ENCODE measurements at regions not wholly inside any gene's neighbourhood (a gene's known extent, or its start where the extent isn't known, plus 50 kb on each side); places are given as distances from the start of the nearest gene placed in this dataset.

- Histone ChIP-seq H3K9me3 (no peaks in the 10 kb centered on the region), H3K4me3 (ENCODE audit: low read depth in 1 of 2, low read length in 1 of 2) (no peak overlapping the region), H3K4me1 (ENCODE audit: control insufficient read depth in 1 of 2, insufficient read depth in 1 of 2, low read depth in 1 of 2, low read length in 1 of 2) (no peaks in the 10 kb centered on the region), H3K27ac (no peak overlapping the region), H3K36me3 (no peaks in the 10 kb centered on the region), H3K27me3 (no peaks in the 10 kb centered on the region)
- no peak for TF ChIP-seq CTCF (IDR thresholded peaks at IDR 0.05)
These were observed 896.4 kb downstream of the TRIML1 start for GRCh38 chr4:189035654-189036053.

- Histone ChIP-seq H3K27ac (no peak overlapping the region), H3K4me3 (ENCODE audit: low read depth in 1 of 2, low read length in 1 of 2) (no peak overlapping the region), H3K27me3 (no peaks in the 10 kb centered on the region), H3K9me3 (no peaks in the 10 kb centered on the region), H3K4me1 (ENCODE audit: control insufficient read depth in 1 of 2, insufficient read depth in 1 of 2, low read depth in 1 of 2, low read length in 1 of 2) (no peaks in the 10 kb centered on the region), H3K36me3 (no peaks in the 10 kb centered on the region)
- TF ChIP-seq CTCF (IDR thresholded peaks at IDR 0.05): no peak
These were observed 897.7 kb downstream of the TRIML1 start for GRCh38 chr4:189036906-189037305.

- TF ChIP-seq CTCF (IDR thresholded peaks at IDR 0.05): no peak
These were observed 894.0 kb upstream of the FRG1 start for GRCh38 chr4:189046642-189047041.

GRCh38 chr4:189048119-189048518 is 892.6 kb upstream of the FRG1 start:
- no peaks in the 10 kb centered on the region for H3K4me1 ChIP-seq (ENCODE audit: control insufficient read depth in 1 of 2, insufficient read depth in 1 of 2, low read depth in 1 of 2, low read length in 1 of 2)
- H3K27me3 ChIP-seq: no peaks in the 10 kb centered on the region
- TF ChIP-seq CTCF (IDR thresholded peaks at IDR 0.05): no peak
- H3K9me3 ChIP-seq: no peaks in the 10 kb centered on the region
- no peaks in the 10 kb centered on the region for H3K36me3 ChIP-seq
- H3K27ac ChIP-seq: no peak overlapping the region
- no peak overlapping the region for H3K4me3 ChIP-seq (ENCODE audit: low read depth in 1 of 2, low read length in 1 of 2)

More at GRCh38 chr4:189046642-189047041, 894.0 kb upstream of the FRG1 start:
- H3K4me1 ChIP-seq (ENCODE audit: control insufficient read depth in 1 of 2, insufficient read depth in 1 of 2, low read depth in 1 of 2, low read length in 1 of 2): no peaks in the 10 kb centered on the region
- no peak overlapping the region for H3K4me3 ChIP-seq (ENCODE audit: low read depth in 1 of 2, low read length in 1 of 2)
- no peaks in the 10 kb centered on the region for H3K9me3 ChIP-seq
- no peaks in the 10 kb centered on the region for H3K27me3 ChIP-seq
- H3K27ac ChIP-seq: no peak overlapping the region
- H3K36me3 ChIP-seq: no peaks in the 10 kb centered on the region

- no peaks in the 10 kb centered on the region for H3K9me3 ChIP-seq
- no peak overlapping the region for H3K27ac ChIP-seq
- no peaks in the 10 kb centered on the region for H3K4me1 ChIP-seq (ENCODE audit: control insufficient read depth in 1 of 2, insufficient read depth in 1 of 2, low read depth in 1 of 2, low read length in 1 of 2)
- H3K36me3 ChIP-seq: no peaks in the 10 kb centered on the region
- H3K27me3 ChIP-seq: no peaks in the 10 kb centered on the region
- TF ChIP-seq CTCF (IDR thresholded peaks at IDR 0.05): no peak
- no peak overlapping the region for H3K4me3 ChIP-seq (ENCODE audit: low read depth in 1 of 2, low read length in 1 of 2)
These were observed 891.0 kb upstream of the FRG1 start for GRCh38 chr4:189049682-189050081.

GRCh38 chr4:189050643-189051042 is 890.0 kb upstream of the FRG1 start:
- TF ChIP-seq CTCF (IDR thresholded peaks at IDR 0.05): no peak
- Histone ChIP-seq H3K36me3 (no peaks in the 10 kb centered on the region), H3K4me3 (ENCODE audit: low read depth in 1 of 2, low read length in 1 of 2) (no peak overlapping the region), H3K4me1 (ENCODE audit: control insufficient read depth in 1 of 2, insufficient read depth in 1 of 2, low read depth in 1 of 2, low read length in 1 of 2) (no peaks in the 10 kb centered on the region), H3K9me3 (no peaks in the 10 kb centered on the region), H3K27me3 (no peaks in the 10 kb centered on the region), H3K27ac (no peak overlapping the region)

Measured in neutrophil (primary cell).